KMS-11 (cell line): ENCODE measurements at regions not wholly inside any gene's neighbourhood (a gene's known extent, or its start where the extent isn't known, plus 50 kb on each side); places are given as distances from the start of the nearest gene placed in this dataset.

ENCODE experiments used
- H2AFZ ChIP-seq: fragments of 200-600 bp; sonication (generic); 2 replicates; pipeline ENCODE4 v1.6.1; 2016; ENCODE audit warnings: antibody characterized with exemption, mixed run types, low read depth
- H3K27ac ChIP-seq: fragments of 200-600 bp; sonication (generic); 2 replicates; pipeline ENCODE4 v1.6.1; 2016; ENCODE audit warnings: mild to moderate bottlenecking, mixed run types
- H3K27me3 ChIP-seq: fragments of 200-600 bp; sonication (generic); 2 replicates; pipeline ENCODE4 v1.6.1; 2017; ENCODE audit warnings: mild to moderate bottlenecking, low read depth, mixed run types, moderate library complexity; ENCODE audit not compliant: insufficient read depth
- H3K36me3 ChIP-seq: fragments of 200-600 bp; sonication (generic); 2 replicates; pipeline ENCODE4 v1.6.1; 2017; ENCODE audit warnings: mild to moderate bottlenecking, mixed run types; ENCODE audit not compliant: insufficient read depth
- H3K4me1 ChIP-seq: fragments of 200-600 bp; sonication (generic); 2 replicates; pipeline ENCODE4 v1.6.1; 2016; ENCODE audit warnings: mild to moderate bottlenecking, low read depth, mixed run types; ENCODE audit not compliant: poor library complexity, severe bottlenecking
- H3K4me2 ChIP-seq: fragments of 200-600 bp; sonication (generic); 2 replicates; pipeline ENCODE4 v1.7.0; 2016; ENCODE audit warnings: mild to moderate bottlenecking, mixed run types
- H3K4me3 ChIP-seq: fragments of 200-600 bp; sonication (generic); IDR thresholded peaks from 2 replicates; pipeline ENCODE4 v1.6.1; 2017; ENCODE audit warnings: low read depth, low read length, mixed read lengths; ENCODE audit not compliant: insufficient read depth
- H3K79me2 ChIP-seq: fragments of 200-600 bp; sonication (generic); 2 replicates; pipeline ENCODE4 v1.6.1; 2016; ENCODE audit warnings: low read depth, mixed run types; ENCODE audit not compliant: insufficient read depth
- H3K9ac ChIP-seq: fragments of 200-600 bp; sonication (generic); 2 replicates; pipeline ENCODE4 v1.6.1; 2016; ENCODE audit warnings: mild to moderate bottlenecking, mixed run types
- H4K20me1 ChIP-seq: fragments of 200-600 bp; sonication (generic); 2 replicates; pipeline ENCODE4 v1.6.1; 2016; ENCODE audit warnings: mild to moderate bottlenecking, mixed run types; ENCODE audit not compliant: insufficient read depth
- TF ChIP-seq, protein P1 (sequence below): fragments of 200-600 bp; sonication (generic); conservative IDR thresholded peaks from 2 replicates; pipeline ENCODE4 v1.6.1; 2017; ENCODE audit warnings: low read depth, mild to moderate bottlenecking, antibody characterized with exemption, low read length, moderate library complexity, mixed read lengths

DNA sequence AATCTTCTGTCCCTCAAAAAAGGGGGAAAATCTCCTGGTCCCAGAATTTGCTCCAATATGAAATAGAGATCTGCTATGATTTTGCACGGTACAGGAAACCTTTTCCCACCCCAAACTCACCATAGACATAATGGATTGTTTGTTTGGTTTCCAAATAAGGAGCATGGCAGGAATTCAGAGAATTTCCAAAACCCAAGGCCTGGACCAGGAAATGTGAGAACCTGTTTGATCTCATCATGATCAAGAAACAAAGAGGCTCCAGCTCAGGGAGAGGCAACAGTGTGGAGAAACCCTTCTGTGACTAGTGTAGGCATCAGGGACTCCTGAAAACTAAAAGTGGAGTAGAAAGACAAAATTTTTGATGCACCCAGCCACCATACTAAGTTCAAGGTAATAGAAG lies 1548.1 kb upstream of the LRRTM3 start:
- Histone ChIP-seq H2AFZ (no peak overlapping the region), H3K27me3 (no peaks in the 10 kb centered on the region), H3K4me1 (no peaks in the 10 kb centered on the region), H3K79me2 (no peaks in the 10 kb centered on the region), H3K9ac (no peak overlapping the region), H3K27ac (no peak overlapping the region), H3K4me3 (no peak overlapping the region), H3K4me2 (no peak overlapping the region), H4K20me1 (no peaks in the 10 kb centered on the region), H3K36me3 (no peaks in the 10 kb centered on the region)
- TF ChIP-seq, protein P1, sequence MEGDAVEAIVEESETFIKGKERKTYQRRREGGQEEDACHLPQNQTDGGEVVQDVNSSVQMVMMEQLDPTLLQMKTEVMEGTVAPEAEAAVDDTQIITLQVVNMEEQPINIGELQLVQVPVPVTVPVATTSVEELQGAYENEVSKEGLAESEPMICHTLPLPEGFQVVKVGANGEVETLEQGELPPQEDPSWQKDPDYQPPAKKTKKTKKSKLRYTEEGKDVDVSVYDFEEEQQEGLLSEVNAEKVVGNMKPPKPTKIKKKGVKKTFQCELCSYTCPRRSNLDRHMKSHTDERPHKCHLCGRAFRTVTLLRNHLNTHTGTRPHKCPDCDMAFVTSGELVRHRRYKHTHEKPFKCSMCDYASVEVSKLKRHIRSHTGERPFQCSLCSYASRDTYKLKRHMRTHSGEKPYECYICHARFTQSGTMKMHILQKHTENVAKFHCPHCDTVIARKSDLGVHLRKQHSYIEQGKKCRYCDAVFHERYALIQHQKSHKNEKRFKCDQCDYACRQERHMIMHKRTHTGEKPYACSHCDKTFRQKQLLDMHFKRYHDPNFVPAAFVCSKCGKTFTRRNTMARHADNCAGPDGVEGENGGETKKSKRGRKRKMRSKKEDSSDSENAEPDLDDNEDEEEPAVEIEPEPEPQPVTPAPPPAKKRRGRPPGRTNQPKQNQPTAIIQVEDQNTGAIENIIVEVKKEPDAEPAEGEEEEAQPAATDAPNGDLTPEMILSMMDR: no peak

DNA sequence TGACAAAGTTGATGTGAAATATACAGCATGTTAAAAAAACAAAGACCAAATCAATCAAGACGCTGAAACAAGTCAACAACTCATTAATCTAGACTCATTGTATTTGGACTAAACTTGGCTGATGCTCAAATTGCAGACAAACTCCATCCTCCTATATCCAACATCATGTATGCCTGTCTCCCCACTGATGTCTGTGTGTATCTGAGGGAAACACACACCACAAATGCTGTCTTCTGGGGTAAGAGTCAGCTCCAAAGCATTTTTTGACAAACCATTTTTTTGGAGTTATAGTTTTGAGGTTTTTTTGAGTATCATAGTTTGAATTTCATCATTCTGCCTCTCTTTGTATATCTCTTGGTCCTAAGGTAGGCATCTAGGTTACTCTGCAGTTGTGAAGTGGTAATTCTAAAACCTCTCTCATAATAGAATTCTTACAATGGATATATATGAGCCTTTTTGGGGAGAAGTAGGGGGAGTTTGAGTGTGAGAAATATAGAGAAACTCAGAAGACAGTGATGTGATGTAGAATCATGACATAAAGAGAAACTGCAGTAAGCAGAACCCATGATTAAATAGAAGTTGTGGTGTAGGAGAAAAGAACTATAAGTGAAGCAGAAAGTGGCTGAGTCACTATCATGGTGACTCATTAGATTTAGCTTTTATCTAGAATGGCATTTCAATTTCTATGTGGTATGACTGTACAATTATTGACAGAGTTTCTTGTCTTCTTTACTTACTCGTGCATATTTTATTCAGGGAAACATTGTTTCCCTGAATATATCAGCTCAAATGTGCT lies 1531.1 kb upstream of the LRRTM3 start:
- H2AFZ ChIP-seq: no peak overlapping the region
- H4K20me1 ChIP-seq: no peaks in the 10 kb centered on the region
- H3K4me2 ChIP-seq: no peak overlapping the region
- no peak overlapping the region for H3K9ac ChIP-seq
- TF ChIP-seq, protein P1: no peak
- no peak overlapping the region for H3K4me3 ChIP-seq
- H3K36me3 ChIP-seq: no peaks in the 10 kb centered on the region
- no peak overlapping the region for H3K27ac ChIP-seq
- no peaks in the 10 kb centered on the region for H3K27me3 ChIP-seq
- H3K79me2 ChIP-seq: no peaks in the 10 kb centered on the region
- no peaks in the 10 kb centered on the region for H3K4me1 ChIP-seq

DNA sequence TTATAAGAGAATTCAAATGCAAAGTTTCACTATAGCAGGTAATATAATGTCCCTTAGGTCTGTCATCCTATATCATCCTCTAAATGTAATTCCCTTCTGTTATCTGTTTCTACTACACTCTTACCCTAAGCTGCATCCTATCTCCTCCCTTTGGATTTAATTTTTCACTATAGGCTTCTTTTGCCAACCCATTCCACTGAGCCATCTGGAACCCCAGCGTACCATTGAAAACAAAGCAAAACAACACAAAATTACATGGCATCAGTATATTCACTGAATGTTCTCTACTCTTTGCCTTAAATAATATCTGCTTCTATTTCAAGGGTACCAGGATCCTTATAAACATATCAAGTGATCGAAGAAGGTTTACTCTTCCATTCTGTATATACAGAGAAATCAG lies 1530.2 kb upstream of the LRRTM3 start:
- TF ChIP-seq, protein P1: no peak
- no peaks in the 10 kb centered on the region for H3K27me3 ChIP-seq
- H3K27ac ChIP-seq: no peak overlapping the region
- H3K4me2 ChIP-seq: no peak overlapping the region
- no peaks in the 10 kb centered on the region for H3K4me1 ChIP-seq
- no peaks in the 10 kb centered on the region for H4K20me1 ChIP-seq
- no peak overlapping the region for H3K9ac ChIP-seq
- H3K4me3 ChIP-seq: no peak overlapping the region
- H2AFZ ChIP-seq: no peak overlapping the region
- H3K36me3 ChIP-seq: no peaks in the 10 kb centered on the region
- no peaks in the 10 kb centered on the region for H3K79me2 ChIP-seq

DNA sequence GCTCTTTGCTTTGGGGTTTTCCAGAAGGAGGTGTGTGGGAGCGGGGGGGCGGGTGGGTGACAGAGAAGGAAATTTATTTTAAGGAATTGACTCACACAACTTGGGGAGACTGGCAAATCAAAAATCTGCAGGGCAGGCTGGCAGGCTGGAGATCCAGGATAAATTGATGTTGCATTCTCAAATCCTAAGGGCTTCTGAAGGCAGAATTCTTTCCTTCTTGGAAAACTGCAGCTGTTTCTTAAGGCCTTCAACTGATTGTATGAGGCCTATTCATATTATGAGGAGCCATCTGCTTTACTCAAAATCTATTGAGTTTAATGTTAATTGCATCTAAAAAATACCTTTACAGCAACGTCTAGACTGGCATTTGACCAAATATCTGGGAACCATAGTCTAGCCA lies 1528.8 kb upstream of the LRRTM3 start:
- no peaks in the 10 kb centered on the region for H3K27me3 ChIP-seq
- no peak overlapping the region for H3K4me3 ChIP-seq
- no peaks in the 10 kb centered on the region for H3K36me3 ChIP-seq
- H3K79me2 ChIP-seq: no peaks in the 10 kb centered on the region
- no peaks in the 10 kb centered on the region for H3K4me1 ChIP-seq
- H4K20me1 ChIP-seq: no peaks in the 10 kb centered on the region
- H2AFZ ChIP-seq: no peak overlapping the region
- TF ChIP-seq, protein P1: no peak
- no peak overlapping the region for H3K4me2 ChIP-seq
- no peak overlapping the region for H3K9ac ChIP-seq
- no peak overlapping the region for H3K27ac ChIP-seq
